GM21786 (cell line): ENCODE measurements at regions not wholly inside any gene's neighbourhood (a gene's known extent, or its start where the extent isn't known, plus 50 kb on each side); places are given as distances from the start of the nearest gene placed in this dataset.

Experiments
- ATAC-seq: cut with Tn5 transposase; IDR thresholded peaks from one replicate; pipeline ENCODE4 v1.9.1; 2021; ENCODE audit not compliant: unreplicated experiment

GRCh38 chr13:80668452-80668851 is 327.5 kb upstream of the SPRY2 start:
- ATAC-seq: no peak

- ATAC-seq: no peak
These were observed 326.0 kb upstream of the SPRY2 start for GRCh38 chr13:80666782-80667552.

GRCh38 chr13:80665792-80666333 is 324.9 kb upstream of the SPRY2 start:
- no peak for ATAC-seq

- ATAC-seq: no peak
These were observed 324.0 kb upstream of the SPRY2 start for GRCh38 chr13:80664950-80665349.

- ATAC-seq: no peak
These were observed 322.9 kb upstream of the SPRY2 start for GRCh38 chr13:80663788-80664187.

- ATAC-seq: no peak
These were observed 317.8 kb upstream of the SPRY2 start for GRCh38 chr13:80658705-80659104.

GRCh38 chr13:80656512-80656904 is 315.6 kb upstream of the SPRY2 start:
- ATAC-seq: no peak

- ATAC-seq: no peak
These were observed 315.0 kb upstream of the SPRY2 start for GRCh38 chr13:80655778-80656511.

- no peak for ATAC-seq
These were observed 313.8 kb upstream of the SPRY2 start for GRCh38 chr13:80654638-80655249.

- no peak for ATAC-seq
These were observed 308.3 kb upstream of the SPRY2 start for GRCh38 chr13:80649274-80649673.

GRCh38 chr13:80642641-80643040 is 301.7 kb upstream of the SPRY2 start:
- ATAC-seq: no peak

GRCh38 chr13:80633251-80633650 is 292.3 kb upstream of the SPRY2 start:
- no peak for ATAC-seq

- ATAC-seq: no peak
These were observed 289.8 kb upstream of the SPRY2 start for GRCh38 chr13:80630685-80631121.

- ATAC-seq: no peak
These were observed 277.9 kb upstream of the SPRY2 start for GRCh38 chr13:80618781-80619180.

GRCh38 chr13:80612804-80613203 is 271.9 kb upstream of the SPRY2 start:
- ATAC-seq: no peak

GRCh38 chr13:80611310-80611709 is 270.4 kb upstream of the SPRY2 start:
- ATAC-seq: no peak

- no peak for ATAC-seq
These were observed 264.8 kb upstream of the SPRY2 start for GRCh38 chr13:80605716-80606115.

GRCh38 chr13:80605011-80605410 is 264.1 kb upstream of the SPRY2 start:
- no peak for ATAC-seq

- ATAC-seq: no peak
These were observed 263.2 kb upstream of the SPRY2 start for GRCh38 chr13:80604098-80604497.

- ATAC-seq: no peak
These were observed 262.4 kb upstream of the SPRY2 start for GRCh38 chr13:80603351-80603750.

GRCh38 chr13:80599765-80600164 is 258.8 kb upstream of the SPRY2 start:
- ATAC-seq: no peak

GRCh38 chr13:80598189-80598588 is 257.3 kb upstream of the SPRY2 start:
- ATAC-seq: no peak
